Heart right ventricle (tissue), 16 donors: ENCODE measurements at regions not wholly inside any gene's neighbourhood (a gene's known extent, or its start where the extent isn't known, plus 50 kb on each side); places are given as distances from the start of the nearest gene placed in this dataset.
A peak's percentile ranks its signal among the peaks of the same experiment; 100 is the strongest.

Experiments
- ATAC-seq, 8 donors: fragments of 200-7000 bp; cut with Tn5 transposase; one replicate each; pipeline ENCODE4 v1.9.1; 2020; ENCODE audit warnings: mild to moderate bottlenecking in 8 of 8, moderate library complexity in 8 of 8, moderate number of reproducible peaks in 1 of 8
- DNase-seq, 2 donors: peaks; one replicate each; pipeline ENCODE4 v3.0.0-alpha.2; 2020
- H3K27ac ChIP-seq, 10 donors: fragments of 200-600 bp; sonication (generic) in 2 of 10; one replicate each; pipeline versions ENCODE4 v1.5.0 to v1.8.0; 2020 to 2022; ENCODE audit warnings: mild to moderate bottlenecking in 3 of 10
- H3K27me3 ChIP-seq, 7 donors: fragments of 200-600 bp; one replicate each; pipeline ENCODE4 v1.8.0; 2021 to 2022; ENCODE audit warnings: mild to moderate bottlenecking in 2 of 7
- H3K36me3 ChIP-seq, 9 donors: fragments of 200-600 bp; sonication (generic) in 1 of 9; one replicate each; pipeline versions ENCODE4 v1.5.0 to v1.8.0; 2020 to 2022; ENCODE audit warnings: mild to moderate bottlenecking in 2 of 9
- H3K4me1 ChIP-seq, 9 donors: fragments of 200-600 bp; sonication (generic) in 1 of 9; one replicate each; pipeline versions ENCODE4 v1.5.0 to v1.8.0; 2020 to 2022; ENCODE audit warnings: mild to moderate bottlenecking in 4 of 9
- H3K4me3 ChIP-seq, 10 donors: fragments of 200-600 bp; sonication (generic) in 2 of 10; one replicate each; pipeline versions ENCODE4 v1.5.0 to v1.8.0; 2020 to 2022; ENCODE audit warnings: mild to moderate bottlenecking in 7 of 10, moderate library complexity in 2 of 10
- H3K9me3 ChIP-seq, 11 donors: fragments of 200-600 bp in 10 of 11; sonication (generic) in 2 of 11; one replicate each; pipeline versions ENCODE4 v1.5.0 to v1.8.0; 2013 to 2022; ENCODE audit warnings: mild to moderate bottlenecking in 2 of 11, control low read depth in 1 of 11, moderate library complexity in 1 of 11
- WGBS, 2 donors: extraction: QIAGEN DNeasy Blood & Tissue Kit; methylation state at CpG; one replicate each; pipeline ENCODE4 v1.1.7; 2013; ENCODE audit warnings: inconsistent platforms in 1 of 2; 5-methylcytosine and 5-hydroxymethylcytosine counted together
- intact Hi-C, 10 donors: fragments of 100-400 bp; cut with DNase I; formaldehyde crosslinking; loops; one replicate each; pipeline versions ENCODE4 v1.11.1 to v1.14.2; 2022
- TF ChIP-seq, protein P1 (sequence below), 9 donors: fragments of 200-600 bp; sonication (generic) in 2 of 9; IDR thresholded peaks; one replicate each; pipeline versions ENCODE4 v1.5.0 to v1.8.0; 2021 to 2022; ENCODE audit warnings: antibody characterized with exemption in 9 of 9, mild to moderate bottlenecking in 5 of 9, moderate library complexity in 1 of 9
- donor health status: Arrhythmogenic right ventricular cardiomyopathy.
- donor health status: ischemic (EF 13 %, LVEDD 7.1; RV severe dilation, severe dysfunction).
- donor health status: healthy with polysubstance abuse.
- donor health status: DM: no; HTN: yes; CAD: no.
- donor health status: DM: no; HTN: no; CAD: no.
- donor health status: ischemic (EF 25% LVEDD 6.9; RV normal size, moderate dysfunction).
- donor health status: ischemic (EF 25% LVEDD 5.7; RV mildly dilated, moderate dysfunction).
- donor health status: healthy.
- donor health status: DM: yes; HTN: yes; CAD: no.
- donor health status: Ischemic cardiomyopathy.
- donor health status: ischemic (EF 35%, LVEDD 5.7; RV mildly dilated, moderate dysfunction).
- donor health status: nonischemic (EF 11% LVEDD 7.7; RV severe dilation, severe dysfunction).
- donor health status: DM: yes; HTN: yes; CAD: no.
- donor health status: PGD.
- donor health status: ischemic (EF 29% LVEDD 5.4; RV normal size, mild dysfunction).
- donor health status: nonischemic (EF 23%, LVEDD 6.1; RV moderate dilation, normal function).

DNA sequence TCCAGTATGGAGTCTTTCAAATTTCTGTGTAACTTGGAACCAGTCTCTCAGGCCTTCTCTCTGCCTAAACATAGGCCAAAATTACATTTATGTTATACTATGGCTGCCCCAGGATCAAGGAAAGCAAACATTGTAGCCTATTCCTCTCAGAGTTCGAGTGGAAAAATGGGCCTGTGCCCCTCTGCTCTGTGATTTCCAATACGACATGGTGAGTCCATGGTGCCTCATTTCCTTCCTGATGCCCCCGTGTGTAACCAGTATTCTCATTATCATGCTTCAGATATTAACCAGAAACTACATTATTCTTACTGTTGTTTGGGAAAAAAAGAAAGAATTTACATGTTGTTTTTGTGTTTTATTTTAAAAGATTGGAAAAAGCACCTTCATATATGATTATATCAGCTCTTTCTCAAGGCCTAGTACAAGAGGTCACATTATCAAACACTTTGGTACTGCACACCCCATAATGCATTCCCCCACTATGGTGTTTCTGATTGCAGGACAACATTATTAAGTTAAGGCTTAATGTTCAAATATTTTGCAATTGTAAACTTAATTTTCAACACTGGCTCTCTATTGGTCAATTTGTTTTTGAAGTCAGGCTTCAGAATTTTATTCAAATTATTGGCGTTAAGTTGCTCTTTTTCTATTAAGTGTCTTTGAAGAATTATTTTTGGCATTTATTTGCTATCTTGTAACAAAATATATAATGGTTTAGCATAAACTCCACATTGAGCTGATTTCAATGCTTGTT lies 151.8 kb upstream of the SLC27A6 start:
- TF ChIP-seq, protein P1, sequence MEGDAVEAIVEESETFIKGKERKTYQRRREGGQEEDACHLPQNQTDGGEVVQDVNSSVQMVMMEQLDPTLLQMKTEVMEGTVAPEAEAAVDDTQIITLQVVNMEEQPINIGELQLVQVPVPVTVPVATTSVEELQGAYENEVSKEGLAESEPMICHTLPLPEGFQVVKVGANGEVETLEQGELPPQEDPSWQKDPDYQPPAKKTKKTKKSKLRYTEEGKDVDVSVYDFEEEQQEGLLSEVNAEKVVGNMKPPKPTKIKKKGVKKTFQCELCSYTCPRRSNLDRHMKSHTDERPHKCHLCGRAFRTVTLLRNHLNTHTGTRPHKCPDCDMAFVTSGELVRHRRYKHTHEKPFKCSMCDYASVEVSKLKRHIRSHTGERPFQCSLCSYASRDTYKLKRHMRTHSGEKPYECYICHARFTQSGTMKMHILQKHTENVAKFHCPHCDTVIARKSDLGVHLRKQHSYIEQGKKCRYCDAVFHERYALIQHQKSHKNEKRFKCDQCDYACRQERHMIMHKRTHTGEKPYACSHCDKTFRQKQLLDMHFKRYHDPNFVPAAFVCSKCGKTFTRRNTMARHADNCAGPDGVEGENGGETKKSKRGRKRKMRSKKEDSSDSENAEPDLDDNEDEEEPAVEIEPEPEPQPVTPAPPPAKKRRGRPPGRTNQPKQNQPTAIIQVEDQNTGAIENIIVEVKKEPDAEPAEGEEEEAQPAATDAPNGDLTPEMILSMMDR (IDR thresholded peaks at IDR 0.05), result no peak
- H3K36me3 ChIP-seq, result no peaks in the 10 kb centered on the region
- intact Hi-C loops, result no loop called here
- H3K9me3 ChIP-seq, result peaks cover 0 to 23% (median 0%) of the 10 kb centered on the region in 11 donors
- H3K4me3 ChIP-seq, result no peak overlapping the region
- 75 to 81% methylated on average over 4 of the region's 4 CpGs for WGBS, 2 donors
- H3K4me1 ChIP-seq, result no peaks in the 10 kb centered on the region
- no peaks in the 10 kb centered on the region for H3K27me3 ChIP-seq
- no peak for ATAC-seq
- H3K27ac ChIP-seq, result no peak overlapping the region
- no peak for DNase-seq

DNA sequence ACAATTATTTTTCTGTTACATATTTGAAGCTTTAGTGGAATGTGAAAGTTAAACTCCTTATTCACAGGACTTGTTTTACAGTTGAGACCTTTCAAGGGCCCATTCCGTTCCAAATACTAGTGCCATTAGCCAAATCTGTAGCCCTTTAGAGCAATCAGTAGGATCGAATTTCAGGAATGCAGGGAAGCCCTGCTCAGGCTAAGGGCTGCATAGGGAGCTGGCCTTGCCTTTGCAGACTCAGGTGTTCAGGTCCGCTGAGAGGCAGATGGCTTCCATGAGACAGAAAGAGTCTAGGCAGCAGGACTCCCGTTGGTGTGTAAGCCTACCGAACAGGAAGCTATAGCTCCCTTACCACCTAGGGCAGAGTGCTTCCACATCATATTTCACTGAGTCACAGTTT lies 150.1 kb upstream of the SLC27A6 start:
- no peak for ATAC-seq
- H3K36me3 ChIP-seq, result no peaks in the 10 kb centered on the region
- H3K27me3 ChIP-seq, result no peaks in the 10 kb centered on the region
- no peaks in the 10 kb centered on the region for H3K4me1 ChIP-seq
- H3K4me3 ChIP-seq, result no peak overlapping the region
- 66 to 68% methylated on average over 5 of the region's 5 CpGs for WGBS, 2 donors
- H3K9me3 ChIP-seq, result peaks cover 0 to 16% (median 0%) of the 10 kb centered on the region in 11 donors
- no peak overlapping the region for H3K27ac ChIP-seq
- no peak for DNase-seq
- intact Hi-C loops, result no loop called here
- TF ChIP-seq, protein P1 (IDR thresholded peaks at IDR 0.05), result no peak

DNA sequence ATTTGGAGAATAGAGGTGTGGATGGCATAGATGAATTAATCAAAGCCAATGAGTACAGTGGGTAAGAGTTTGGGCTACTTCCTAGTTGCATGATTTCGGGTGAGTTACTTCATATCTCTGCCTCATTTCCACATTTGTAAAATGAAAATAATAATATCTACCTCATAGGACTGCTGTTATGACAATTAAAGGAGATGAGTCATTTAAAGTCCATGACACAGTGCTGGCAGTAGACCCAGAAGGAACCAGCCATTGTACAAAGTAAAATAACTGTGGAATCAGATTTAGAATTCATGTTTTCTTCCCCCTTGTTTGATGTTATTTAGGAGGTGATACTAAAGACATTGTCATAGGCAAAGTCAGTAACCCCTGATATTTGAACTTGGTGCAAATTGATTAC lies 139.5 kb upstream of the SLC27A6 start:
- Histone ChIP-seq H3K36me3 (no peaks in the 10 kb centered on the region), H3K4me3 (no peak overlapping the region), H3K27ac (no peak overlapping the region), H3K4me1 (peaks cover 0 to 6% (median 0%) of the 10 kb centered on the region in 9 donors), H3K9me3 (no peaks in the 10 kb centered on the region), H3K27me3 (no peaks in the 10 kb centered on the region)
- intact Hi-C loops, result no loop called here
- no peak for DNase-seq
- peak in 2 of 8 donors; percentile 39 to 51 for ATAC-seq
- WGBS, 2 donors, result 57 to 61% methylated on average over 1 of the region's 1 CpG
- TF ChIP-seq, protein P1 (IDR thresholded peaks at IDR 0.05), result no peak

GRCh38 chr5:128826275-128826674 lies 139.0 kb upstream of the SLC27A6 start:
- intact Hi-C loops, result no loop called here
- Histone ChIP-seq H3K9me3 (no peaks in the 10 kb centered on the region), H3K36me3 (no peaks in the 10 kb centered on the region), H3K4me3 (no peak overlapping the region), H3K27ac (no peak overlapping the region), H3K4me1 (peaks cover 0 to 6% (median 0%) of the 10 kb centered on the region in 9 donors), H3K27me3 (no peaks in the 10 kb centered on the region)
- TF ChIP-seq, protein P1 (IDR thresholded peaks at IDR 0.05), result no peak
- DNase-seq (no peak), ATAC-seq (no peak)
- 93 to 98% methylated on average over 1 of the region's 1 CpG for WGBS, 2 donors
